ENCODE measurements at regions not wholly inside any gene's neighbourhood (a gene's known extent, or its start where the extent isn't known, plus 50 kb on each side); places are given as distances from the start of the nearest gene placed in this dataset.

GRCh38 chr12:88255224-88255623, 113.1 kb downstream of the TMTC3 start:
- no peak for TF ChIP-seq CTCF (IDR thresholded peaks at IDR 0.05)
- TF ChIP-seq POLR2A (IDR thresholded peaks at IDR 0.05) = no peak
